Neuronal stem cell (in vitro differentiated cells): ENCODE measurements at regions not wholly inside any gene's neighbourhood (a gene's known extent, or its start where the extent isn't known, plus 50 kb on each side); places are given as distances from the start of the nearest gene placed in this dataset.
"Not testable (repeated sequence)": the region's sequence is repeated elsewhere in the genome, so short reads cannot be mapped to it uniquely, and the experiment has no call there.

Experiments
- DNase-seq: peaks from one replicate; pipeline ENCODE4 v3.0.0-alpha.2; 2013; ENCODE audit warnings: low spot score
- H2AFZ ChIP-seq: one replicate; pipeline ENCODE4 v1.6.1; 2013; ENCODE audit warnings: mild to moderate bottlenecking, low read length, inconsistent platforms
- H2AK5ac ChIP-seq: 2 replicates; pipeline ENCODE4 v1.6.1; 2013; ENCODE audit warnings: low read depth, mild to moderate bottlenecking, inconsistent platforms, low read length, moderate library complexity, mixed read lengths
- H2BK120ac ChIP-seq: 2 replicates; pipeline ENCODE4 v1.6.1; 2013; ENCODE audit warnings: low read depth, mild to moderate bottlenecking, inconsistent platforms, low read length, moderate library complexity, mixed read lengths
- H2BK12ac ChIP-seq: one replicate; pipeline ENCODE4 v1.6.1; 2013; ENCODE audit warnings: low read length, inconsistent platforms
- H2BK15ac ChIP-seq: 2 replicates; pipeline ENCODE4 v1.6.1; 2013; ENCODE audit warnings: mild to moderate bottlenecking, low read length, inconsistent platforms, mixed read lengths
- H2BK5ac ChIP-seq: one replicate; pipeline ENCODE4 v1.6.1; 2013; ENCODE audit warnings: inconsistent platforms, mild to moderate bottlenecking, low read length, moderate library complexity
- H3K14ac ChIP-seq: one replicate; pipeline ENCODE4 v1.6.1; 2013; ENCODE audit warnings: low read length, inconsistent platforms
- H3K18ac ChIP-seq: 2 replicates; pipeline ENCODE4 v1.6.1; 2013; ENCODE audit warnings: low read length, inconsistent platforms
- H3K23ac ChIP-seq: 2 replicates; pipeline ENCODE4 v1.6.1; 2013; ENCODE audit warnings: low read depth, mild to moderate bottlenecking, mixed read lengths, low read length, inconsistent platforms; ENCODE audit not compliant: poor library complexity
- H3K27ac ChIP-seq: replicated peaks from 3 replicates; pipeline ENCODE4 v1.5.1; 2013; ENCODE audit warnings: low read length, inconsistent platforms
- H3K27me3 ChIP-seq, 3 experiments: 2 replicates each; pipeline ENCODE4 v1.6.1; 2013; ENCODE audit warnings: low read length in 3 of 3, mild to moderate bottlenecking in 2 of 3, inconsistent platforms in 1 of 3, low read depth in 1 of 3, mixed read lengths in 1 of 3, moderate library complexity in 1 of 3; ENCODE audit not compliant: control insufficient read depth in 3 of 3, insufficient read depth in 3 of 3
- H3K36me3 ChIP-seq, 2 donors: replicated peaks in 1 of 2; 2 replicates each; pipeline ENCODE4 v1.6.1; 2013; ENCODE audit warnings: low read length in 2 of 2; ENCODE audit not compliant: control insufficient read depth in 2 of 2, insufficient read depth in 2 of 2
- H3K4ac ChIP-seq: 2 replicates; pipeline ENCODE4 v1.6.1; 2013; ENCODE audit warnings: inconsistent platforms, mild to moderate bottlenecking, low read length, moderate library complexity
- H3K4me1 ChIP-seq, 2 donors: 1 replicate in 1 of 2; 2 replicates in 1 of 2; pipeline ENCODE4 v1.6.1; 2013; ENCODE audit warnings: low read length in 2 of 2, low read depth in 1 of 2; ENCODE audit not compliant: control insufficient read depth in 2 of 2, insufficient read depth in 1 of 2
- H3K4me2 ChIP-seq: one replicate; pipeline ENCODE4 v1.6.1; 2013; ENCODE audit warnings: mild to moderate bottlenecking, low read length, inconsistent platforms; ENCODE audit not compliant: insufficient read depth, poor library complexity, severe bottlenecking
- H3K4me3 ChIP-seq, 2 donors: 2 replicates each; pipeline ENCODE4 v1.5.1; 2013; ENCODE audit warnings: low read length in 2 of 2, mild to moderate bottlenecking in 2 of 2, inconsistent platforms in 1 of 2, moderate library complexity in 1 of 2
- H3K79me1 ChIP-seq: one replicate; pipeline ENCODE4 v1.6.1; 2013; ENCODE audit warnings: low read depth, mild to moderate bottlenecking, inconsistent platforms, low read length, moderate library complexity
- H3K9ac ChIP-seq: one replicate; pipeline ENCODE4 v1.6.1; 2013; ENCODE audit warnings: mild to moderate bottlenecking, low read depth, low read length, inconsistent platforms; ENCODE audit not compliant: poor library complexity
- H3K9me3 ChIP-seq, 2 donors: replicated peaks in 1 of 2; 2 replicates each; pipeline versions ENCODE3 to v1.6.1; 2013; ENCODE audit warnings: low read length in 2 of 2, mild to moderate bottlenecking in 2 of 2, inconsistent platforms in 1 of 2, low read depth in 1 of 2, mixed read lengths in 1 of 2, moderate library complexity in 1 of 2; ENCODE audit not compliant: control insufficient read depth in 2 of 2, insufficient read depth in 1 of 2
- H4K8ac ChIP-seq: one replicate; pipeline ENCODE4 v1.6.1; 2013; ENCODE audit warnings: low read depth, mild to moderate bottlenecking, inconsistent platforms, low read length, moderate library complexity
- H4K91ac ChIP-seq: one replicate; pipeline ENCODE4 v1.6.1; 2013; ENCODE audit warnings: low read length, low read depth, mild to moderate bottlenecking, inconsistent platforms; ENCODE audit not compliant: poor library complexity
- WGBS, 2 donors: extraction: QIAGEN DNeasy Blood & Tissue Kit; methylation state at CpG; one replicate each; pipeline ENCODE4 v1.1.7; 2013; ENCODE audit warnings: missing lambda C conversion rate in 2 of 2, mixed read lengths in 1 of 2; ENCODE audit not compliant: insufficient read length in 2 of 2, insufficient replicate concordance in 1 of 2; ENCODE audit errors: extremely low coverage in 2 of 2; 5-methylcytosine and 5-hydroxymethylcytosine counted together

- no peak overlapping the region for H4K91ac ChIP-seq
- no peak overlapping the region for H3K14ac ChIP-seq
- no peak overlapping the region for H3K18ac ChIP-seq
- no peak for DNase-seq
- H3K27me3 ChIP-seq, result no peaks in the 10 kb centered on the region
- H2BK5ac ChIP-seq, result no peak overlapping the region
- H3K4me2 ChIP-seq, result no peak overlapping the region
- no peak overlapping the region for H2BK12ac ChIP-seq
- no peak overlapping the region for H3K23ac ChIP-seq
- no peaks in the 10 kb centered on the region for H3K36me3 ChIP-seq
- H3K27ac ChIP-seq, result no peak overlapping the region
- H4K8ac ChIP-seq, result no peak overlapping the region
- no peak overlapping the region for H3K4ac ChIP-seq
- no peak overlapping the region for H3K9ac ChIP-seq
- H2BK15ac ChIP-seq, result no peak overlapping the region
- WGBS, 2 donors, result no CpG with 5 or more reads among the region's 1 CpG
- no peak overlapping the region for H2BK120ac ChIP-seq
- H2AK5ac ChIP-seq, result no peak overlapping the region
- no peak overlapping the region for H3K4me3 ChIP-seq
- H2AFZ ChIP-seq, result no peak overlapping the region
- no peaks in the 10 kb centered on the region for H3K4me1 ChIP-seq
- H3K9me3 ChIP-seq, result no peaks in the 10 kb centered on the region
- no peaks in the 10 kb centered on the region for H3K79me1 ChIP-seq
These were observed 1189.4 kb upstream of the AUTS2 start for GRCh38 chr7:68408873-68409272.

GRCh38 chr7:68409851-68410250 is 1188.4 kb upstream of the AUTS2 start:
- Histone ChIP-seq H4K91ac (no peak overlapping the region), H3K4me3 (no peak overlapping the region), H3K9ac (no peak overlapping the region), H3K27me3 (no peaks in the 10 kb centered on the region), H2AK5ac (no peak overlapping the region), H3K23ac (no peak overlapping the region), H3K14ac (no peak overlapping the region), H3K4me2 (no peak overlapping the region), H3K4ac (no peak overlapping the region), H3K4me1 (no peaks in the 10 kb centered on the region), H3K79me1 (no peaks in the 10 kb centered on the region), H2AFZ (no peak overlapping the region), H3K9me3 (no peaks in the 10 kb centered on the region), H2BK12ac (no peak overlapping the region), H3K27ac (no peak overlapping the region), H4K8ac (no peak overlapping the region), H2BK15ac (no peak overlapping the region), H3K18ac (no peak overlapping the region), H2BK5ac (no peak overlapping the region), H2BK120ac (no peak overlapping the region), H3K36me3 (no peaks in the 10 kb centered on the region)
- no peak for DNase-seq

GRCh38 chr7:68410693-68411092 is 1187.6 kb upstream of the AUTS2 start:
- no CpG with 5 or more reads among the region's 11 CpGs for WGBS, 2 donors
- H3K79me1 ChIP-seq, H2BK15ac ChIP-seq: not testable (repeated sequence)

GRCh38 chr7:68411742-68412141 is 1186.5 kb upstream of the AUTS2 start:
- Histone ChIP-seq H2BK120ac (no peak overlapping the region), H3K79me1 (no peaks in the 10 kb centered on the region), H3K27me3 (no peaks in the 10 kb centered on the region), H2BK15ac (no peak overlapping the region), H3K4me2 (no peak overlapping the region), H4K8ac (no peak overlapping the region), H2BK12ac (no peak overlapping the region), H3K27ac (no peak overlapping the region), H4K91ac (no peak overlapping the region), H3K4me1 (no peaks in the 10 kb centered on the region), H2AFZ (no peak overlapping the region), H2BK5ac (no peak overlapping the region), H3K14ac (no peak overlapping the region), H3K18ac (no peak overlapping the region), H3K23ac (no peak overlapping the region), H3K9me3 (peaks cover 0 to 3% of the 10 kb centered on the region in 2 donors), H2AK5ac (no peak overlapping the region), H3K4ac (no peak overlapping the region), H3K9ac (no peak overlapping the region), H3K4me3 (no peak overlapping the region), H3K36me3 (no peaks in the 10 kb centered on the region)
- DNase-seq, result no peak
- no CpG with 5 or more reads among the region's 6 CpGs for WGBS, 2 donors

More at GRCh38 chr7:68410693-68411092, 1187.6 kb upstream of the AUTS2 start:
- H2BK12ac ChIP-seq, H3K4ac ChIP-seq, H3K9ac ChIP-seq, H3K4me1 ChIP-seq, H2BK120ac ChIP-seq, H4K91ac ChIP-seq, H3K27me3 ChIP-seq, H3K9me3 ChIP-seq, H3K4me3 ChIP-seq, H2AFZ ChIP-seq, H2BK5ac ChIP-seq, H3K18ac ChIP-seq, DNase-seq, H3K23ac ChIP-seq, H3K36me3 ChIP-seq, H3K14ac ChIP-seq, H3K4me2 ChIP-seq, H3K27ac ChIP-seq, H4K8ac ChIP-seq, H2AK5ac ChIP-seq: not testable (repeated sequence)
